Thymus (tissue), 11 donors: ENCODE measurements at regions not wholly inside any gene's neighbourhood (a gene's known extent, or its start where the extent isn't known, plus 50 kb on each side); places are given as distances from the start of the nearest gene placed in this dataset.
"Not testable (repeated sequence)": the region's sequence is repeated elsewhere in the genome, so short reads cannot be mapped to it uniquely, and the experiment has no call there.

ENCODE experiments used
- DNase-seq, 9 donors: peaks; one replicate each; pipeline ENCODE4 v3.0.0-alpha.2; 2013; ENCODE audit warnings: low spot score in 9 of 9, low read depth in 6 of 9, missing footprints in 1 of 9
- H3K27ac ChIP-seq, 2 donors: one replicate each; pipeline ENCODE4 v1.5.1; 2013; ENCODE audit warnings: control low read depth in 1 of 2, low read depth in 1 of 2, low read length in 1 of 2, mild to moderate bottlenecking in 1 of 2, moderate library complexity in 1 of 2
- H3K27me3 ChIP-seq, 2 donors: one replicate each; pipeline ENCODE4 v1.5.1; 2013; ENCODE audit warnings: low read length in 1 of 2; ENCODE audit not compliant: control insufficient read depth in 2 of 2, insufficient read depth in 1 of 2
- H3K36me3 ChIP-seq, 2 donors: one replicate each; pipeline ENCODE4 v1.5.1; 2013; ENCODE audit warnings: low read length in 1 of 2, mild to moderate bottlenecking in 1 of 2, moderate library complexity in 1 of 2; ENCODE audit not compliant: control insufficient read depth in 2 of 2, insufficient read depth in 2 of 2
- H3K4me1 ChIP-seq, 2 donors: one replicate each; pipeline ENCODE4 v1.5.1; 2013; ENCODE audit warnings: low read length in 2 of 2; ENCODE audit not compliant: control insufficient read depth in 2 of 2, insufficient read depth in 2 of 2
- H3K4me3 ChIP-seq, 2 donors: one replicate each; pipeline ENCODE4 v1.5.1; 2013; ENCODE audit warnings: low read length in 2 of 2, control low read depth in 1 of 2, mild to moderate bottlenecking in 1 of 2
- H3K9me3 ChIP-seq, 2 donors: one replicate each; pipeline ENCODE4 v1.5.1; 2013; ENCODE audit warnings: low read length in 1 of 2, mild to moderate bottlenecking in 1 of 2; ENCODE audit not compliant: control insufficient read depth in 2 of 2, insufficient read depth in 1 of 2
- WGBS: extraction: QIAGEN DNeasy Blood & Tissue Kit; methylation state at CpG from one replicate; pipeline ENCODE4 v1.1.7; 2013; 5-methylcytosine and 5-hydroxymethylcytosine counted together
- donor health status: healthy.

GRCh38 chr7:80002865-80003264 is 131.8 kb upstream of the GNAI1 start:
- Histone ChIP-seq H3K4me1 (no peaks in the 10 kb centered on the region), H3K36me3 (no peaks in the 10 kb centered on the region), H3K4me3 (no peak overlapping the region), H3K27ac (no peak overlapping the region), H3K9me3 (no peaks in the 10 kb centered on the region), H3K27me3 (no peaks in the 10 kb centered on the region)
- no peak for DNase-seq
- 95% methylated on average over 2 of the region's 2 CpGs for WGBS

DNA sequence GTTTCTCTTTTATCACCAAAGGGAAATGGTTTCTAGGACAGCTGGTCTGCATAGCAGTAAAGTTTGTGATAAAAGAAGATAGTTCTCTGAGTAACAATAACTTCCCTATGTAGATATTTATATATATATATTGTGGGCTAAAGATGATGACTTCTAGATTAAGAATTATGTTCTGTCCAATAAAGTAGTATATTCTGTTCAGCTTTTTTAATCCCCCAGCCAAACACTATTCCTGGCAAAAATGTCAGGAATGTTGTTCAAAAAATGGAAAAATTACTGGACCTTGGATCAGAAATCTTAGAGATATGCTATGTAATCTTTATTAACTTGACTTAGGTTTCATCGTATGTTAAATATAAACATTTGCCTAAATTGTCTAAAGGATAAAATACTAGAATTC is 136.3 kb upstream of the GNAI1 start:
- Histone ChIP-seq H3K4me1 (no peaks in the 10 kb centered on the region), H3K9me3 (no peaks in the 10 kb centered on the region), H3K4me3 (no peak overlapping the region), H3K36me3 (no peaks in the 10 kb centered on the region), H3K27ac (no peak overlapping the region), H3K27me3 (no peaks in the 10 kb centered on the region)
- WGBS: 99% methylated on average over 1 of the region's 1 CpG
- no peak for DNase-seq

GRCh38 chr7:79997345-79997744 is 137.3 kb upstream of the GNAI1 start:
- Histone ChIP-seq H3K27me3 (no peaks in the 10 kb centered on the region), H3K4me1 (no peaks in the 10 kb centered on the region), H3K36me3 (no peaks in the 10 kb centered on the region), H3K27ac (no peak overlapping the region), H3K9me3 (no peaks in the 10 kb centered on the region), H3K4me3 (no peak overlapping the region)
- 97% methylated on average over 1 of the region's 1 CpG for WGBS
- DNase-seq: no peak

DNA sequence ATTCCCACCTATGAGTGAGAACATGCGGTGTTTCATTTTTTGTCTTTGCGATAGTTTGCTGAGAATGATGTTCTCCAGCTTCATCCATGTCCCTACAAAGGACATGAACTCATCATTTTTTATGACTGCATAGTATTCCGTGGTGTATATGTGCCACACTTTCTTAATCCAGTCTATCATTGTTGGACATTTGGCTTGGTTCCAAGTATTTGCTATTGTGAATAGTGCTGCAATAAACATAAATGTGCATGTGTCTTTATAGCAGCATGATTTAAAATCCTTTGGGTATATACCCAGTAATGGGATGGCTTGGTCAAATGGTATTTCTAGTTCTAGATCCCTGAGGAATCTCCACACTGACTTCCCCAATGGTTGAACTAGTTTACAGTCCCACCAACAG is 138.9 kb upstream of the GNAI1 start:
- H3K36me3 ChIP-seq: not testable (repeated sequence)

GRCh38 chr7:79988653-79989052 is 146.0 kb upstream of the GNAI1 start:
- no peak overlapping the region for H3K27ac ChIP-seq
- 93% methylated on average over 1 of the region's 1 CpG for WGBS
- H3K4me3 ChIP-seq: no peak overlapping the region
- H3K4me1 ChIP-seq: no peaks in the 10 kb centered on the region
- no peaks in the 10 kb centered on the region for H3K27me3 ChIP-seq
- H3K9me3 ChIP-seq: no peaks in the 10 kb centered on the region
- no peaks in the 10 kb centered on the region for H3K36me3 ChIP-seq
- DNase-seq: no peak

More for the DNA sequence above, 138.9 kb upstream of the GNAI1 start:
- H3K4me1 ChIP-seq, H3K4me3 ChIP-seq, H3K27ac ChIP-seq, DNase-seq, H3K27me3 ChIP-seq, H3K9me3 ChIP-seq: not testable (repeated sequence)
- WGBS: 97% methylated on average over 3 of the region's 3 CpGs

DNA sequence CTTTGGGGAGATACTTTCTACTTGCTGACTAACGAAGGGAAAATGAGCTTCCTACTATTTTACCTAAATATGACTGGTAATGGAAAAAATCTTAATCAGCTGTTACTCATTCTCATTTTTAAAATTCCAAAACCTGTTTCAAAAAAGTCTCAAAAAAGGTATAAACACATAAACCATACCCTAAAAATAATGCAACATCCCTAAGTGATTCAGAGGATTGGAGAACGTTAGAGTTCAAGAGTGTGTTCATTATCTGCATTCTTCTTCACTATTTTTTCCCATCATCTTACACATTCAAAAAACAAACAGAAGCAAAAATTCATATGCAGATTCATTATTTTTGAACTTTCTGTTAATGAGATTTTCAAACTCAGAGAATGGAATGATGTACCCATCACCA is 150.4 kb upstream of the GNAI1 start:
- no peaks in the 10 kb centered on the region for H3K9me3 ChIP-seq
- no peaks in the 10 kb centered on the region for H3K36me3 ChIP-seq
- no peaks in the 10 kb centered on the region for H3K4me1 ChIP-seq
- no peak for DNase-seq
- H3K4me3 ChIP-seq: no peak overlapping the region
- H3K27ac ChIP-seq: no peak overlapping the region
- WGBS: 92% methylated on average over 2 of the region's 2 CpGs
- H3K27me3 ChIP-seq: no peaks in the 10 kb centered on the region

GRCh38 chr7:79982141-79982770 is 152.4 kb upstream of the GNAI1 start:
- DNase-seq: no peak
- 84% methylated on average over 2 of the region's 2 CpGs for WGBS
- Histone ChIP-seq H3K9me3 (peaks cover 0 to 3% of the 10 kb centered on the region in 2 donors), H3K4me3 (no peak overlapping the region), H3K27ac (no peak overlapping the region), H3K36me3 (no peaks in the 10 kb centered on the region), H3K27me3 (no peaks in the 10 kb centered on the region), H3K4me1 (no peaks in the 10 kb centered on the region)

- Histone ChIP-seq H3K36me3 (no peaks in the 10 kb centered on the region), H3K9me3 (peaks cover 0 to 3% of the 10 kb centered on the region in 2 donors), H3K27me3 (no peaks in the 10 kb centered on the region), H3K27ac (no peak overlapping the region), H3K4me3 (no peak overlapping the region), H3K4me1 (peaks cover 0 to 4% of the 10 kb centered on the region in 2 donors)
- WGBS: 93% methylated on average over 1 of the region's 1 CpG
- no peak for DNase-seq
These were observed 154.3 kb upstream of the GNAI1 start for GRCh38 chr7:79980376-79980775.

- no peak overlapping the region for H3K27ac ChIP-seq
- WGBS: 96% methylated on average over 2 of the region's 2 CpGs
- H3K27me3 ChIP-seq: no peaks in the 10 kb centered on the region
- peaks cover 0 to 4% of the 10 kb centered on the region in 2 donors for H3K4me1 ChIP-seq
- H3K36me3 ChIP-seq: no peaks in the 10 kb centered on the region
- no peak for DNase-seq
- H3K4me3 ChIP-seq: no peak overlapping the region
- H3K9me3 ChIP-seq: peaks cover 0 to 3% of the 10 kb centered on the region in 2 donors
These were observed 155.2 kb upstream of the GNAI1 start for GRCh38 chr7:79979437-79979836.
